ENCODE measurements at regions not wholly inside any gene's neighbourhood (a gene's known extent, or its start where the extent isn't known, plus 50 kb on each side); places are given as distances from the start of the nearest gene placed in this dataset.

- TF ChIP-seq SMC3 (IDR thresholded peaks at IDR 0.05; ENCODE audit: low read depth, low read length), result no peak
- no peak for TF ChIP-seq RAD21 (IDR thresholded peaks at IDR 0.05; ENCODE audit: low read length)
- TF ChIP-seq, protein P1, sequence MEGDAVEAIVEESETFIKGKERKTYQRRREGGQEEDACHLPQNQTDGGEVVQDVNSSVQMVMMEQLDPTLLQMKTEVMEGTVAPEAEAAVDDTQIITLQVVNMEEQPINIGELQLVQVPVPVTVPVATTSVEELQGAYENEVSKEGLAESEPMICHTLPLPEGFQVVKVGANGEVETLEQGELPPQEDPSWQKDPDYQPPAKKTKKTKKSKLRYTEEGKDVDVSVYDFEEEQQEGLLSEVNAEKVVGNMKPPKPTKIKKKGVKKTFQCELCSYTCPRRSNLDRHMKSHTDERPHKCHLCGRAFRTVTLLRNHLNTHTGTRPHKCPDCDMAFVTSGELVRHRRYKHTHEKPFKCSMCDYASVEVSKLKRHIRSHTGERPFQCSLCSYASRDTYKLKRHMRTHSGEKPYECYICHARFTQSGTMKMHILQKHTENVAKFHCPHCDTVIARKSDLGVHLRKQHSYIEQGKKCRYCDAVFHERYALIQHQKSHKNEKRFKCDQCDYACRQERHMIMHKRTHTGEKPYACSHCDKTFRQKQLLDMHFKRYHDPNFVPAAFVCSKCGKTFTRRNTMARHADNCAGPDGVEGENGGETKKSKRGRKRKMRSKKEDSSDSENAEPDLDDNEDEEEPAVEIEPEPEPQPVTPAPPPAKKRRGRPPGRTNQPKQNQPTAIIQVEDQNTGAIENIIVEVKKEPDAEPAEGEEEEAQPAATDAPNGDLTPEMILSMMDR (conservative IDR thresholded peaks at IDR 0.05; ENCODE audit: low read depth, low read length), result no peak
- no peak for TF ChIP-seq MXI1 (IDR thresholded peaks at IDR 0.05; ENCODE audit: borderline replicate concordance, low read depth, low read length)
- TF ChIP-seq MAZ (IDR thresholded peaks at IDR 0.05; ENCODE audit: borderline replicate concordance, low read depth, low read length), result no peak
- no peak for TF ChIP-seq POLR2A (IDR thresholded peaks at IDR 0.05; ENCODE audit: low read depth, low read length)
- no peak for TF ChIP-seq RFX5 (IDR thresholded peaks at IDR 0.05; ENCODE audit: low read depth, low read length)
- TF ChIP-seq, protein P2, sequence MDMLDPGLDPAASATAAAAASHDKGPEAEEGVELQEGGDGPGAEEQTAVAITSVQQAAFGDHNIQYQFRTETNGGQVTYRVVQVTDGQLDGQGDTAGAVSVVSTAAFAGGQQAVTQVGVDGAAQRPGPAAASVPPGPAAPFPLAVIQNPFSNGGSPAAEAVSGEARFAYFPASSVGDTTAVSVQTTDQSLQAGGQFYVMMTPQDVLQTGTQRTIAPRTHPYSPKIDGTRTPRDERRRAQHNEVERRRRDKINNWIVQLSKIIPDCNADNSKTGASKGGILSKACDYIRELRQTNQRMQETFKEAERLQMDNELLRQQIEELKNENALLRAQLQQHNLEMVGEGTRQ (IDR thresholded peaks at IDR 0.05; ENCODE audit: low read depth, low read length), result no peak
- TF ChIP-seq NFE2L2 (IDR thresholded peaks at IDR 0.05; ENCODE audit: low read depth, low read length), result no peak
Measured at GRCh38 chr16:65779201-65779600, 587.3 kb upstream of the CDH5 start.
